ENCODE measurements at regions not wholly inside any gene's neighbourhood (a gene's known extent, or its start where the extent isn't known, plus 50 kb on each side); places are given as distances from the start of the nearest gene placed in this dataset.

DNA sequence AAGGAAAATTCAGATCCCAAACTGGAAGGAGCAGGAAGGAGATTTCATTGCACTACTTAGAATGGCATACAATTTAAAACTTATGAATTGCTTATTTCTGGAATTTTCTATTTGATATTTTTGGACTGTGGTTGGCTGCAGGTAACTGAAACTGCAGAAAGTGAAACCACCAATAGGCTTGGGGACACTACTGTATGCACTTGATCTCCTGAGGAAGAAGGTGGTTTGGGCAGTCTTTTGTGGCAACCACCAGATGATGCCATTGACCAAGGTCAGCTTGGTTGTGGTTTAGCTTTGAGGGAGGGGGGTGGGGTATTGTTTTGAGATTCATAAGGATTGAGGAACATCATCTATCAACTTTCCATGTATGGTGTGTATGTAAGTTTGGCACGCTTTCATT lies 209.5 kb upstream of the STXBP6 start:
- no peak overlapping the region for H2BK5ac ChIP-seq (ENCODE audit: insufficient read length, low read length)
- Mint-ChIP-seq H3K27me3 (ENCODE audit: low read depth) (peaks cover 6% of the 10 kb centered on the region), H3K4me3 (no peak overlapping the region), H3K9me3 (peaks cover 0 to 29% of the 10 kb centered on the region in 2 experiments; a peak in 2 of 5 replicates), H3K4me1 (no peaks in the 10 kb centered on the region), H3K36me3 (ENCODE audit: insufficient read depth in 1 of 3, low read depth in 3 of 3) (peaks cover 0 to 19% (median 0%) of the 10 kb centered on the region in 3 experiments; a peak in 1 of 7 replicates), H3K27ac (no peak overlapping the region)
- H3K9me3 ChIP-seq (ENCODE audit: control insufficient read depth, low read depth, low read length) = no peaks in the 10 kb centered on the region
- no peak overlapping the region for H3K14ac ChIP-seq (ENCODE audit: insufficient read depth, low read length)
- DNase-seq = no peak
- H3K27me3 ChIP-seq (ENCODE audit: insufficient read depth, low read length) = no peaks in the 10 kb centered on the region
- H3K4me2 ChIP-seq (ENCODE audit: insufficient read depth, insufficient read length, low read length) = no peak overlapping the region
- no peak for TF ChIP-seq CTCF (conservative IDR thresholded peaks at IDR 0.05)
- H4K91ac ChIP-seq (ENCODE audit: insufficient read length, low read depth, low read length) = no peak overlapping the region
- no peak overlapping the region for H3K23ac ChIP-seq (ENCODE audit: insufficient read length, low read depth, low read length)
- no peak overlapping the region for H3K18ac ChIP-seq (ENCODE audit: insufficient read length, low read depth, low read length)
- no peak overlapping the region for H2AFZ ChIP-seq (ENCODE audit: low read length)
- H3K23me2 ChIP-seq (ENCODE audit: insufficient read length, low read depth, low read length, poor library complexity, severe bottlenecking) = no peaks in the 10 kb centered on the region
- H3T11ph ChIP-seq (ENCODE audit: low read length) = no peak overlapping the region
- H4K5ac ChIP-seq (ENCODE audit: insufficient read length, low read depth, low read length) = no peak overlapping the region
- H4K8ac ChIP-seq (replicated peaks; ENCODE audit: insufficient read length, low read depth, low read length) = no peak overlapping the region
- H2BK12ac ChIP-seq (ENCODE audit: insufficient read length, low read depth, low read length) = no peak overlapping the region
- no peaks in the 10 kb centered on the region for H4K20me1 ChIP-seq (ENCODE audit: control insufficient read depth, insufficient read depth, insufficient read length)
- no peak overlapping the region for H2BK15ac ChIP-seq (ENCODE audit: low read depth, low read length)
- no peak overlapping the region for H3K9ac ChIP-seq (ENCODE audit: extremely low read depth, insufficient read length, low read length)
- H3K79me2 ChIP-seq (ENCODE audit: insufficient read depth, low read length) = no peaks in the 10 kb centered on the region
- H3K56ac ChIP-seq (ENCODE audit: insufficient read length, low read depth, low read length) = no peak overlapping the region
- H3K79me1 ChIP-seq (ENCODE audit: insufficient read depth, low read depth, low read length, poor library complexity, severe bottlenecking) = no peaks in the 10 kb centered on the region
- H3K4me1 ChIP-seq (ENCODE audit: insufficient read depth, low read length) = no peaks in the 10 kb centered on the region
- H2BK120ac ChIP-seq (ENCODE audit: low read depth, low read length, poor library complexity, severe bottlenecking) = no peak overlapping the region
- no CpG with 5 or more reads among the region's 1 CpG for WGBS (ENCODE audit: extremely low coverage, insufficient read length, low lambda C conversion rate)
- no peak overlapping the region for H2AK5ac ChIP-seq (ENCODE audit: insufficient read length, low read length)
- no peak overlapping the region for H3K27ac ChIP-seq (ENCODE audit: insufficient read length, low read depth, low read length)
- no peak overlapping the region for H2BK20ac ChIP-seq (ENCODE audit: low read depth, low read length, poor library complexity, severe bottlenecking)
- H3K4ac ChIP-seq (ENCODE audit: low read depth, low read length) = no peak overlapping the region
